ENCODE measurements at regions not wholly inside any gene's neighbourhood (a gene's known extent, or its start where the extent isn't known, plus 50 kb on each side); places are given as distances from the start of the nearest gene placed in this dataset.

DNA sequence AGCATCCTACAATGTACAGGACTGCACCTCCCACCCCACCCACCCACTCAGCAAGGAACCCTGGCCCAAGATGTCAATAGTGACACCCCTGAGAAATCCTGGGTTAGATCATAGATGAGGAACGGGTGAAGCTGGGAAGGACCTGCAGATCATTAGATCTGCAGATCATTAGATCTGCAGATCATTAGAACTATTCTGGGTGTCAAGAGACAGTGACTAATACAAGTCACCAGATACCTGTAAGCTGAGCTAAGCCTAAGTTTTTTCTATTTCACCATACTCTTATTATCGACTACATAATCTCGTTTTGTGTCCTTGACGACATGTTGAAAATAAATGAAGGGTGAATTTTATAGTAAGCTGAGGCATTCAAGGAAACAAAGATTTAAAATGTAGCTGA, 325.7 kb downstream of the DUSP10 start:
- CTCF ChIA-PET: interaction anchor here (1.2 kb wide), 1 partner anchor 152 kb away, joined by 4 read pairs; no protein-coding TSS in a partner anchor
- POLR2A ChIA-PET: no interaction called here
- Histone ChIP-seq H3K27me3 (ENCODE audit: control insufficient read depth, insufficient read depth, low read length) (no peaks in the 10 kb centered on the region), H3K4me3 (ENCODE audit: low read depth, low read length) (no peak overlapping the region), H3K9me3 (ENCODE audit: control insufficient read depth, insufficient read depth, low read length) (no peaks in the 10 kb centered on the region), H3K27ac (ENCODE audit: low read depth, low read length) (no peak overlapping the region)
- TF ChIP-seq CTCF (IDR thresholded peaks at IDR 0.05; ENCODE audit: low read depth, low read length): no peak
- DNase-seq (ENCODE audit: low read depth, low spot score): no peak

GRCh38 chr1:221416723-221417122, 325.2 kb downstream of the DUSP10 start:
- ChIA-PET CTCF (interaction anchor here (1.2 kb wide), 1 partner anchor 153 kb away, joined by 4 read pairs; no protein-coding TSS in a partner anchor), POLR2A (no interaction called here)
- TF ChIP-seq CTCF (IDR thresholded peaks at IDR 0.05; ENCODE audit: low read depth, low read length): no peak
- Histone ChIP-seq H3K4me3 (ENCODE audit: low read depth, low read length) (no peak overlapping the region), H3K27ac (ENCODE audit: low read depth, low read length) (no peak overlapping the region), H3K9me3 (ENCODE audit: control insufficient read depth, insufficient read depth, low read length) (no peaks in the 10 kb centered on the region), H3K27me3 (ENCODE audit: control insufficient read depth, insufficient read depth, low read length) (no peaks in the 10 kb centered on the region)
- no peak for DNase-seq (ENCODE audit: low read depth, low spot score)

GRCh38 chr1:221418346-221418745, 323.5 kb downstream of the DUSP10 start:
- Histone ChIP-seq H3K27ac (ENCODE audit: low read depth, low read length) (no peak overlapping the region), H3K4me3 (ENCODE audit: low read depth, low read length) (no peak overlapping the region), H3K9me3 (ENCODE audit: control insufficient read depth, insufficient read depth, low read length) (no peaks in the 10 kb centered on the region), H3K27me3 (ENCODE audit: control insufficient read depth, insufficient read depth, low read length) (no peaks in the 10 kb centered on the region)
- DNase-seq (ENCODE audit: low read depth, low spot score): no peak
- TF ChIP-seq CTCF (IDR thresholded peaks at IDR 0.05; ENCODE audit: low read depth, low read length): no peak
- ChIA-PET CTCF (interaction anchor here (1.6 to 2.0 kb wide), 3 partner anchors 13 to 608 kb away, joined by 4 to 8 read pairs (median 7); no protein-coding TSS in a partner anchor), POLR2A (no interaction called here)

DNA sequence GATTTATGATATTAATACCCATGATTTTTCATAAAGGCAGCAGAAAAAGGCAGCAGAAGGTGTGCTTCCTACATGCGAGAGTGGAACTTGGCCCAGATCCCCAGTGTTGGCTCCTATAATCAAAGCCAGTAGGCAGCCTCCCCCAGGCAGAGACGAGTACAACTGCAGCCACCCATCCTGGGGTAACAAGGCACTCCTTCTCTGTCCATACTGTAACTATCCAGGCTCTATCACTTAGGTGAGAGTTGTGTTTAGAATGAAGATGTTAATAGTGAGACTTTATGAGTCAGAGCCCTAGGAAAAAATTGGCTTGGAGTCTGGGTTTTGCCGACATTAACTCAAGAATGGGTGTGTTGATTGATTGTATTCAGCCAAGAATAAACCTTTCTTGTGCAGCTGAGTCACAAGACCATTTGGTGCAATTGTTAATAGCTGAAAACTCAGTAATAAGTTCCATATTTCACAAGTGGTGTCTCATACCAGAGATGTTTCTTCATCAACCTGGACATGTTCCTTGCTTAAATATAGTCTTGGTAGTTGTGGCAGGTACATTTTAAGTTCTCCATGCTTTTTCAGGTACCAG, 322.3 kb downstream of the DUSP10 start:
- TF ChIP-seq CTCF (IDR thresholded peaks at IDR 0.05; ENCODE audit: low read depth, low read length): no peak
- DNase-seq (ENCODE audit: low read depth, low spot score): peak; percentile 65
- CTCF ChIA-PET: no interaction called here
- POLR2A ChIA-PET: no interaction called here
- Histone ChIP-seq H3K27me3 (ENCODE audit: control insufficient read depth, insufficient read depth, low read length) (no peaks in the 10 kb centered on the region), H3K9me3 (ENCODE audit: control insufficient read depth, insufficient read depth, low read length) (no peaks in the 10 kb centered on the region), H3K4me3 (ENCODE audit: low read depth, low read length) (no peak overlapping the region), H3K27ac (ENCODE audit: low read depth, low read length) (no peak overlapping the region)

DNA sequence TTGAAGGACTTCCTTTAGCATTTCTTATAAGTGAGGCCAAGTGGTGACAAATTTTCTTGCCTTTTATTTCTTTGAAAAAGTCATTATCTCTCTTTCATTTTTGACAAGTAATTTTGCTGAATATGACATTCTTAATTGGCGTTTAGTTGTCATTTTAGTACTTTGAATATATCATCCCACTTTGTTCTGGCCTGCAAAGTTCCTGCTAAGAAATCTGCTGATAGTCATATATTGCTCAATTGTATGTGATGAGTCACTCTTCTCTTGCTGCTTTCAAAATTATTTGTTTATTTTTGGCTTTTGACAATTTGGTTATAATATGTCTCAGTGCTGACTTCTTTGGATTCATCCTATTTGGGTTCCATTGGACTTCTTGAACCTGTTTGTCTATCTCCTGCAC, 312.6 kb downstream of the DUSP10 start:
- DNase-seq (ENCODE audit: low read depth, low spot score): no peak
- peaks cover 10% of the 10 kb centered on the region; the same call in 1 of the 2 replicates for H3K9me3 ChIP-seq (ENCODE audit: control insufficient read depth, insufficient read depth, low read length)
- H3K27me3 ChIP-seq (ENCODE audit: control insufficient read depth, insufficient read depth, low read length): no peaks in the 10 kb centered on the region
- ChIA-PET CTCF (interaction anchor here (0.8 to 8.5 kb wide), 3 partner anchors 166 to 625 kb away, joined by 3 to 168 read pairs (median 3); no protein-coding TSS in a partner anchor), POLR2A (no interaction called here)
- no peak overlapping the region for H3K27ac ChIP-seq (ENCODE audit: low read depth, low read length)
- no peak overlapping the region for H3K4me3 ChIP-seq (ENCODE audit: low read depth, low read length)
- TF ChIP-seq CTCF (IDR thresholded peaks at IDR 0.05; ENCODE audit: low read depth, low read length): no peak

Measured in AG04450 (cell line).